Vagina (tissue), 2 donors: ENCODE measurements at regions not wholly inside any gene's neighbourhood (a gene's known extent, or its start where the extent isn't known, plus 50 kb on each side); places are given as distances from the start of the nearest gene placed in this dataset.

Source experiments
- CTCF ChIP-seq, 3 experiments: fragments of 450-650 bp in 2 of 3; fragments of 200-600 bp in 1 of 3; sonication (generic) in 1 of 3; IDR thresholded peaks; one replicate each; pipeline ENCODE4 v1.5.1; 2017 to 2019; ENCODE audit warnings: antibody characterized with exemption in 3 of 3, mild to moderate bottlenecking in 2 of 3, moderate library complexity in 2 of 3
- POLR2AphosphoS5 ChIP-seq, 2 donors: sonication (generic); formaldehyde crosslinking; IDR thresholded peaks; one replicate each; pipeline ENCODE4 v1.9.0; 2017; ENCODE audit warnings: antibody characterized with exemption in 2 of 2, mild to moderate bottlenecking in 2 of 2, low read depth in 1 of 2; ENCODE audit not compliant: insufficient read depth in 1 of 2

- TF ChIP-seq CTCF (IDR thresholded peaks at IDR 0.05): no peak
- no peak for TF ChIP-seq POLR2AphosphoS5 (IDR thresholded peaks at IDR 0.05; ENCODE audit: insufficient read depth in 1 of 2, low read depth in 1 of 2)
Observed at GRCh38 chr1:193769651-193770050, 583.2 kb upstream of the B3GALT2 start.
